ENCODE measurements at regions not wholly inside any gene's neighbourhood (a gene's known extent, or its start where the extent isn't known, plus 50 kb on each side); places are given as distances from the start of the nearest gene placed in this dataset.

DNA sequence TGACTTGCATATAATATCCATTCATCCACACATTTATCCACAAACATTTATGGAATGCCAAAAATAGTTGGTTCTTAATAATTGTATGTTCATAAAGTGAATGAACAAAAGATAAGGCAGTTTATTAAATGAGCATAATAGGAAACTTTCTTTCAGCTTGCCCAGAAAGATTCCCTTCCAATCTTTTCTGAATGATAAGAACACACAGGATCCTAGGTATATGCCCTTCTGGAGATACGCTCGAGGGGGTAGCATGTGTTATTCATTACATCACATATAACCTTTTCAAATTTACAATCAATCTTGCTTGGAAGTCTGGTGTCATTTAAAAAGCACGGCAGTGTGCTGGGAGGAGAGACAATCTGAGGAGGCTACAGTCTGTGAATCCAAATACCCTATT, 80.4 kb upstream of the PDK4 start:
- Histone ChIP-seq H3K27ac (no peak overlapping the region), H3K9me3 (no peaks in the 10 kb centered on the region)
- intact Hi-C loops (cut with DNase I; ENCODE audit: low total_unique reads): loop anchor here (5.0 kb wide), 1 partner anchor 139 kb away; no protein-coding TSS in a partner anchor

DNA sequence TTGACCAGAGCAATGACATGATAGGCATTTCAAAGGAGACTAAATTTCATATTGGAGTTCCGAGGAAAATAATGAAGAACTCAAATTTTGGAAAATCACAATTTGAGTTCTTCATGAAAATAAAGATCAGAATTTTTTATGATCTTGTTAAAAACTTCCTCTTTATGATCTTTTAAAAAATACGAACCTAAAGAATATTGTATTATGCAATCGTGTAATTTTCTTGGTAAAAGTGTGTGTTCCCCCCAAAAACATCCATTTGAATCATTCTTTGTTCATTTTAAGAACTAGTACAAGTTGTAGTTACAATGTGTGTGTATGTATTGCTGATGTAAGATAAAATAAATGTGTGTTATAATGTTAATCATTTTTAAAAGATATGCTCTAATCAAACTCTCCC, 79.3 kb upstream of the PDK4 start:
- no peak for DNase-seq (ENCODE audit: low spot score in 2 of 2)
- H3K4me1 ChIP-seq: no peaks in the 10 kb centered on the region
- intact Hi-C loops (cut with DNase I; ENCODE audit: low total_unique reads): loop anchor here (5.0 kb wide), 1 partner anchor 138 kb away; no protein-coding TSS in a partner anchor
- H3K36me3 ChIP-seq: no peaks in the 10 kb centered on the region
- no peaks in the 10 kb centered on the region for H3K27me3 ChIP-seq
- no peak for TF ChIP-seq POLR2AphosphoS5 (IDR thresholded peaks at IDR 0.05)
- TF ChIP-seq, protein P1, sequence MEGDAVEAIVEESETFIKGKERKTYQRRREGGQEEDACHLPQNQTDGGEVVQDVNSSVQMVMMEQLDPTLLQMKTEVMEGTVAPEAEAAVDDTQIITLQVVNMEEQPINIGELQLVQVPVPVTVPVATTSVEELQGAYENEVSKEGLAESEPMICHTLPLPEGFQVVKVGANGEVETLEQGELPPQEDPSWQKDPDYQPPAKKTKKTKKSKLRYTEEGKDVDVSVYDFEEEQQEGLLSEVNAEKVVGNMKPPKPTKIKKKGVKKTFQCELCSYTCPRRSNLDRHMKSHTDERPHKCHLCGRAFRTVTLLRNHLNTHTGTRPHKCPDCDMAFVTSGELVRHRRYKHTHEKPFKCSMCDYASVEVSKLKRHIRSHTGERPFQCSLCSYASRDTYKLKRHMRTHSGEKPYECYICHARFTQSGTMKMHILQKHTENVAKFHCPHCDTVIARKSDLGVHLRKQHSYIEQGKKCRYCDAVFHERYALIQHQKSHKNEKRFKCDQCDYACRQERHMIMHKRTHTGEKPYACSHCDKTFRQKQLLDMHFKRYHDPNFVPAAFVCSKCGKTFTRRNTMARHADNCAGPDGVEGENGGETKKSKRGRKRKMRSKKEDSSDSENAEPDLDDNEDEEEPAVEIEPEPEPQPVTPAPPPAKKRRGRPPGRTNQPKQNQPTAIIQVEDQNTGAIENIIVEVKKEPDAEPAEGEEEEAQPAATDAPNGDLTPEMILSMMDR (IDR thresholded peaks at IDR 0.05): no peak
- H3K9me3 ChIP-seq: no peaks in the 10 kb centered on the region
- H3K4me3 ChIP-seq: no peak overlapping the region
- H3K27ac ChIP-seq: no peak overlapping the region

More for the DNA sequence above, 80.4 kb upstream of the PDK4 start:
- Histone ChIP-seq H3K27me3 (no peaks in the 10 kb centered on the region), H3K4me1 (no peaks in the 10 kb centered on the region), H3K4me3 (no peak overlapping the region), H3K36me3 (no peaks in the 10 kb centered on the region)
- TF ChIP-seq POLR2A (IDR thresholded peaks at IDR 0.05) (no peak), POLR2AphosphoS5 (IDR thresholded peaks at IDR 0.05) (no peak)
- TF ChIP-seq, protein P1 (IDR thresholded peaks at IDR 0.05): no peak
- no peak for DNase-seq (ENCODE audit: low spot score in 2 of 2)

DNA sequence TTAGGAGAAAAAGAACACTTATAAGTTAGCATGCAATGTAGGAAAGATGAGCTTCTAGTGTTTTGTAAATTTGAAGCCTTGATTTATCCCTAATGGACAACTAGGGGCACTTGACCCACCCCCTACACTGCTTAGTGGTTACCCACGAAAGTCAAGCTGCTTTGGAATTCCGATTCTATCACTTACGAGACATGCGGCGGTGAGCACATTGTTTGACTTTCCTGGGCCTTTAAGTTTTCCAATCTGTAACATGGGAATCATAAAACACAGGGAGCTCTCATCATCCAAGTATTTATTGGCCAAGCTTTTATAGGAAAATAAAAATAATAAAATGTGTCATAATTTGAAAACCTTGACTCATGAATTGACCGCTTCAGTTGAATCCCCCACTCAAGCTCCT, 78.7 kb upstream of the PDK4 start:
- Histone ChIP-seq H3K27me3 (no peaks in the 10 kb centered on the region), H3K36me3 (no peaks in the 10 kb centered on the region), H3K4me1 (no peaks in the 10 kb centered on the region), H3K4me3 (no peak overlapping the region), H3K9me3 (no peaks in the 10 kb centered on the region), H3K27ac (no peak overlapping the region)
- TF ChIP-seq POLR2A (IDR thresholded peaks at IDR 0.05) (no peak), POLR2AphosphoS5 (IDR thresholded peaks at IDR 0.05) (no peak)
- TF ChIP-seq, protein P1 (IDR thresholded peaks at IDR 0.05): no peak
- no peak for DNase-seq (ENCODE audit: low spot score in 2 of 2)
- intact Hi-C loops (cut with DNase I; ENCODE audit: low total_unique reads): loop anchor here (5.0 kb wide), 1 partner anchor 138 kb away; no protein-coding TSS in a partner anchor

DNA sequence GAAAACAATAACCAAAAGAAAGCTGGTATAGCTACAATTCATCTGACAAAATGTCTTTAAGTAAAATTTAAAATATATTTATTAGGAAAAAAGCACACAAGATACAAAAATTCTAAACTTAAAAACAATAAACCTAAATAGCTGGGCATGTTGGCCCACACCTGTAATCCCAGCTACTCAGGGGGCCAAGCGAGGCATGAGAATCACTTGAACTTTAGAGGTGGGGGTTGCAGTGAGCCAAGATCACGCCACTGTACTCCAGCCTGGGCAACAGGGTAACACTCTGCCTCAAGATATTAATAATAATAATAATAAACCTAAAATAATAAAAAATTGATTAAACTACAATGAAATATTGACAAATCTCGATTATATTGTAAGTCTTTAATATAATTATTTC, 77.8 kb upstream of the PDK4 start:
- no peak for TF ChIP-seq POLR2AphosphoS5 (IDR thresholded peaks at IDR 0.05)
- TF ChIP-seq, protein P1 (IDR thresholded peaks at IDR 0.05): no peak
- Histone ChIP-seq H3K4me3 (no peak overlapping the region), H3K9me3 (no peaks in the 10 kb centered on the region), H3K36me3 (no peaks in the 10 kb centered on the region), H3K27me3 (no peaks in the 10 kb centered on the region), H3K4me1 (no peaks in the 10 kb centered on the region), H3K27ac (no peak overlapping the region)
- DNase-seq (ENCODE audit: low spot score in 2 of 2): no peak
- intact Hi-C loops (cut with DNase I; ENCODE audit: low total_unique reads): no loop called here

DNA sequence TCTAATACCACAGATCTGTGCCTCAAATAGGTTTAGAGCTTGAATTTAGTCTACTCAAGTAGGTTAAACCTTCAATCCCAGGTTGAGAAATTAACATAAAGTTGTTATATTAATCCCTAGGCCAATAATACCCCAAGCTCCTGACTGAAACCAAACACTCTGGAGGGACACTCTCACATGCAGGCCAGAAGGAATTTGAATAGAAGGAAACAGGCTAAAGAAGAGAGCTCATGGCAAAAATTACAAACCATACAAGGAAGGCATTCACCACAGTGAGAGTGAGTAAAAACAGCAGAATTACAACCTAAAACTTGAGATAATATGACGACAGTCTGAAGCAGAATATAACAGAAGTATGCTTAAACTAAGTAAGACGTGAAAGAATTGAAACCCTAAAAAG, 76.1 kb upstream of the PDK4 start:
- TF ChIP-seq, protein P1 (IDR thresholded peaks at IDR 0.05): no peak
- TF ChIP-seq POLR2AphosphoS5 (IDR thresholded peaks at IDR 0.05) (no peak), POLR2A (IDR thresholded peaks at IDR 0.05) (no peak)
- no peaks in the 10 kb centered on the region for H3K27me3 ChIP-seq
- H3K4me1 ChIP-seq: no peaks in the 10 kb centered on the region
- H3K27ac ChIP-seq: no peak overlapping the region
- H3K9me3 ChIP-seq: no peaks in the 10 kb centered on the region
- intact Hi-C loops (cut with DNase I; ENCODE audit: low total_unique reads): no loop called here
- no peaks in the 10 kb centered on the region for H3K36me3 ChIP-seq
- no peak overlapping the region for H3K4me3 ChIP-seq
- no peak for DNase-seq (ENCODE audit: low spot score in 2 of 2)

All from breast epithelium (tissue), 4 donors.